GM12878 (cell line): ENCODE measurements at regions not wholly inside any gene's neighbourhood (a gene's known extent, or its start where the extent isn't known, plus 50 kb on each side); places are given as distances from the start of the nearest gene placed in this dataset.

Experiments
- ATAC-seq: fragments of 200-7000 bp; cut with Tn5 transposase; 3 replicates; pipeline ENCODE4 v1.9.1; 2020; ENCODE audit warnings: mild to moderate bottlenecking, moderate library complexity
- BruUV-seq: library from RNA; stranded (reverse); fragments of 400-500 nt; replicated peaks from 2 replicates; lab custom pipeline; 2021; lab: Mats Ljungman, UMichigan
- CTCF ChIA-PET: fragments of 300-600 bp; sonication (Branson Sonifier 250); formaldehyde crosslinking; extraction: SDS; loops from one replicate; lab custom pipeline; 2021; ENCODE audit warnings: inconsistent platforms; lab: Yijun Ruan, JAX
- POLR2A ChIA-PET: fragments of 350-600 bp; formaldehyde crosslinking; extraction: SDS; loops from one replicate; lab custom pipeline; 2021; ENCODE audit warnings: inconsistent platforms; lab: Charles Lee
- RAD21 ChIA-PET: fragments of 300-600 bp; sonication (Branson Sonifier 250); formaldehyde crosslinking; loops from one replicate; lab custom pipeline; 2023; ENCODE audit warnings: antibody characterized with exemption; ENCODE audit not compliant: unreplicated experiment; lab: Charles Lee
- SMC1A ChIA-PET: fragments of 300-600 bp; sonication (Branson Sonifier 250); formaldehyde crosslinking; loops from one replicate; lab custom pipeline; 2023; ENCODE audit not compliant: unreplicated experiment, uncharacterized antibody; lab: Charles Lee
- DNase-seq: peaks from one replicate; pipeline ENCODE4 v3.0.0-alpha.2; 2011; ENCODE audit warnings: low read depth, low spot score
- FAIRE-seq: peaks from 3 replicates; lab custom pipeline; 2011; peaks lifted over from hg19 to GRCh38; lab: Jason Lieb, UNC
- H2AFZ ChIP-seq: 2 replicates; pipeline ENCODE4 v1.6.0; 2011; ENCODE audit warnings: low read depth, low read length, control low read depth; ENCODE audit not compliant: control insufficient read depth
- H3K27ac ChIP-seq: 2 replicates; pipeline ENCODE4 v1.5.1; 2011; ENCODE audit warnings: control low read depth; ENCODE audit not compliant: control insufficient read depth, insufficient read depth
- H3K27me3 ChIP-seq, 2 experiments: replicated peaks in 1 of 2; 2 replicates each; pipeline versions ENCODE4 v1.6.0 to v1.6.1; 2011; ENCODE audit warnings: low read length in 1 of 2; ENCODE audit not compliant: control insufficient read depth in 2 of 2, insufficient read depth in 2 of 2
- H3K36me3 ChIP-seq, 2 experiments: 2 replicates each; pipeline ENCODE4 v1.5.1; 2011; ENCODE audit warnings: low read length in 1 of 2; ENCODE audit not compliant: control insufficient read depth in 2 of 2, insufficient read depth in 2 of 2
- H3K4me1 ChIP-seq: 2 replicates; pipeline ENCODE4 v1.6.1; 2011; ENCODE audit warnings: mild to moderate bottlenecking, low read length, moderate library complexity, mixed read lengths; ENCODE audit not compliant: control insufficient read depth, insufficient read depth
- H3K4me2 ChIP-seq: 2 replicates; pipeline ENCODE4 v1.6.0; 2011; ENCODE audit warnings: control low read depth; ENCODE audit not compliant: control insufficient read depth, insufficient read depth
- H3K4me3 ChIP-seq: fragments of 200-600 bp; sonication (generic); 2 replicates; pipeline ENCODE4 v1.5.1; 2016
- H3K79me2 ChIP-seq: 2 replicates; pipeline ENCODE4 v1.6.0; 2011; ENCODE audit warnings: low read length; ENCODE audit not compliant: control insufficient read depth, insufficient read depth
- H3K9ac ChIP-seq: 2 replicates; pipeline ENCODE4 v1.8.0; 2011; ENCODE audit warnings: low read length, control low read depth, mixed read lengths; ENCODE audit not compliant: control insufficient read depth, insufficient read depth
- H3K9me3 ChIP-seq: replicated peaks from 3 replicates; pipeline ENCODE4 v1.5.1; 2011; ENCODE audit warnings: mild to moderate bottlenecking, low read length; ENCODE audit not compliant: control insufficient read depth, insufficient read depth
- H4K20me1 ChIP-seq: 2 replicates; pipeline ENCODE4 v1.6.0; 2011; ENCODE audit not compliant: control insufficient read depth, insufficient read depth
- CEBPZ ChIP-seq: fragments of 150-350 bp; IDR thresholded peaks from 2 replicates; pipeline ENCODE4 v1.6.1; 2016; ENCODE audit warnings: low read depth, low read length
- EGR1 ChIP-seq, 2 experiments: IDR thresholded peaks; 1 replicate in 1 of 2; 2 replicates in 1 of 2; pipeline ENCODE4 v1.6.1; 2011 to 2012; ENCODE audit warnings: low read depth in 2 of 2, low read length in 2 of 2, borderline replicate concordance in 1 of 2, mild to moderate bottlenecking in 1 of 2, moderate library complexity in 1 of 2
- HSF1 ChIP-seq: fragments of 150-350 bp; IDR thresholded peaks from 2 replicates; pipeline ENCODE4 v1.6.1; 2014; ENCODE audit warnings: mild to moderate bottlenecking, low read depth, low read length
- IRF5 ChIP-seq: fragments of 450-650 bp; IDR thresholded peaks from 2 replicates; pipeline ENCODE4 v1.6.1; 2017; ENCODE audit warnings: borderline replicate concordance
- TARDBP ChIP-seq: IDR thresholded peaks from 2 replicates; pipeline ENCODE4 v1.6.1; 2016; ENCODE audit warnings: borderline replicate concordance
- ZNF622 ChIP-seq: fragments of 450-650 bp; IDR thresholded peaks from 2 replicates; pipeline ENCODE4 v1.6.1; 2017; ENCODE audit warnings: mild to moderate bottlenecking, inconsistent platforms
- WGBS: methylation state at CpG from one replicate; pipeline ENCODE4 v1.1.6; 2016; ENCODE audit warnings: low lambda C conversion rate; ENCODE audit not compliant: insufficient replicate concordance, insufficient coverage; ENCODE audit errors: missing lambda C conversion rate; 5-methylcytosine and 5-hydroxymethylcytosine counted together
- in situ Hi-C: fragments of 300-500 bp; cut with MboI; formaldehyde crosslinking; loops from 9 replicates; pipeline ENCODE4 v1.14.3; 2018; ENCODE audit warnings: mixed read lengths
- intact Hi-C: fragments of 100-400 bp; cut with micrococcal nuclease; formaldehyde crosslinking; loops from one replicate; pipeline ENCODE4 v1.14.2; 2022; ENCODE audit not compliant: unreplicated experiment

- POLR2A ChIA-PET: no interaction called here
- intact Hi-C loops (no loop called here), in situ Hi-C loops (no loop called here)
- DNase-seq (no peak), FAIRE-seq (no peak), ATAC-seq (no peak)
- Histone ChIP-seq H3K27ac (no peak overlapping the region), H3K9me3 (no peaks in the 10 kb centered on the region), H3K36me3 (no peaks in the 10 kb centered on the region), H3K27me3 (no peaks in the 10 kb centered on the region), H4K20me1 (no peaks in the 10 kb centered on the region), H3K79me2 (no peaks in the 10 kb centered on the region), H3K4me3 (no peak overlapping the region), H3K9ac (no peak overlapping the region), H3K4me1 (no peaks in the 10 kb centered on the region), H2AFZ (no peak overlapping the region), H3K4me2 (no peak overlapping the region)
- 2% methylated on average over 3 of the region's 3 CpGs for WGBS
- RAD21 ChIA-PET: no interaction called here
- SMC1A ChIA-PET: interaction anchor here (0.6 to 0.7 kb wide), 3 partner anchors 76 to 1436 kb away, joined by 3 read pairs; no protein-coding TSS in a partner anchor
- no TSS peak for BruUV-seq
- CTCF ChIA-PET: interaction anchor here (0.7 kb wide), 1 partner anchor 13 kb away, joined by 3 read pairs; no protein-coding TSS in a partner anchor
- TF ChIP-seq CEBPZ (no peak), IRF5 (no peak), ZNF622 (no peak), HSF1 (no peak), TARDBP (no peak), EGR1 (IDR thresholded peaks at IDR 0.05; ENCODE audit: borderline replicate concordance in 1 of 2, low read depth in 2 of 2, low read length in 2 of 2) (no peak)
Observed at GRCh38 chr14:84390010-84390409, 1139.9 kb upstream of the FLRT2 start.
